Cardiac fibroblast (primary cell): ENCODE measurements at regions not wholly inside any gene's neighbourhood (a gene's known extent, or its start where the extent isn't known, plus 50 kb on each side); places are given as distances from the start of the nearest gene placed in this dataset.

Experiments
- DNase-seq, 2 donors: peaks; one replicate each; pipeline versions ENCODE4 v3.0.0 to v3.0.0-alpha.2; 2010; ENCODE audit warnings: low read depth in 2 of 2
- H3K4me3 ChIP-seq, 2 donors: replicated peaks in 1 of 2; 1 replicate in 1 of 2; 2 replicates in 1 of 2; pipeline ENCODE4 v1.5.1; 2011; ENCODE audit warnings: low read depth in 2 of 2, low read length in 2 of 2, mild to moderate bottlenecking in 2 of 2, moderate library complexity in 1 of 2
- TF ChIP-seq, protein P1 (sequence below): IDR thresholded peaks from one replicate; pipeline ENCODE4 v1.5.1; 2011; ENCODE audit warnings: low read depth, mild to moderate bottlenecking, low read length, inconsistent platforms

DNA sequence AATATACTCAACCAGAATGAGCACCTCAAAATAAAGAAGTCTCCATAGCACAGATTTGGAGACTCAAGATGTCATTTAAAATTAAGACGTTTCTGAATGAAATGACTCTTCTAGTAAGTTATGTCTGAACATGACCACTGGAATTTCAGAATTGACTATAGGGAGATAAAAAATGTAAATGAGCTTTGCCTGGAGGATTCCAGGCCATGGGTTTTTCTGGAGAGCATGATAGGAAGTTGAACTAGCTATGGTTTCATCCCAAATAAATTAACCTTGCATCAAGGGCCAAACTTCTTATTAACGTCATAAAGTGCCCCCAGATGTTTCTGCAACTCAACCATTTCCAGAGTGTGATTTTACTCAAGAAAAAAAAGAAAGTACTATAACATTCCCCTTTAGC, 222.6 kb upstream of the NR2F2 start:
- TF ChIP-seq, protein P1, sequence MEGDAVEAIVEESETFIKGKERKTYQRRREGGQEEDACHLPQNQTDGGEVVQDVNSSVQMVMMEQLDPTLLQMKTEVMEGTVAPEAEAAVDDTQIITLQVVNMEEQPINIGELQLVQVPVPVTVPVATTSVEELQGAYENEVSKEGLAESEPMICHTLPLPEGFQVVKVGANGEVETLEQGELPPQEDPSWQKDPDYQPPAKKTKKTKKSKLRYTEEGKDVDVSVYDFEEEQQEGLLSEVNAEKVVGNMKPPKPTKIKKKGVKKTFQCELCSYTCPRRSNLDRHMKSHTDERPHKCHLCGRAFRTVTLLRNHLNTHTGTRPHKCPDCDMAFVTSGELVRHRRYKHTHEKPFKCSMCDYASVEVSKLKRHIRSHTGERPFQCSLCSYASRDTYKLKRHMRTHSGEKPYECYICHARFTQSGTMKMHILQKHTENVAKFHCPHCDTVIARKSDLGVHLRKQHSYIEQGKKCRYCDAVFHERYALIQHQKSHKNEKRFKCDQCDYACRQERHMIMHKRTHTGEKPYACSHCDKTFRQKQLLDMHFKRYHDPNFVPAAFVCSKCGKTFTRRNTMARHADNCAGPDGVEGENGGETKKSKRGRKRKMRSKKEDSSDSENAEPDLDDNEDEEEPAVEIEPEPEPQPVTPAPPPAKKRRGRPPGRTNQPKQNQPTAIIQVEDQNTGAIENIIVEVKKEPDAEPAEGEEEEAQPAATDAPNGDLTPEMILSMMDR: no peak
- peak; percentile 11 to 13 for DNase-seq
- no peak overlapping the region for H3K4me3 ChIP-seq

DNA sequence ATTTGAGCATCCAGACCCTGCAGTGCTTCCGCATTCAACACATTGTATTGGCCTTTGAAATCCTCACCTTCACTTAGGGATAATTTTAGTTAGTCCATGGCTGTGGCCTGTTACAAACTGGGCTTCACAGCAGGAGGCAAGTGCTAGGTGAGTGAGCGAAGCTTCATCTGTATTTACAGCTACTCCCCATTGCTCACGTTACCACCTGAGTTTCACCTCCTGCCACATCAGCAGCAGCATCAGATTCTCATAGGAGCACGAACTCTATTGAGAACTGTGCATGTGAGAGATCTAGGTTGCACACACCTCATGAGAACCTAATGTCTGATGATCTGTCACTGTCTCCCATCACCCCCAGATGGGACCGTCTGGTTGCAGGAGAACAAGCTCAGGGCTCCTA, 222.1 kb upstream of the NR2F2 start:
- H3K4me3 ChIP-seq: no peak overlapping the region
- TF ChIP-seq, protein P1: no peak
- no peak for DNase-seq

DNA sequence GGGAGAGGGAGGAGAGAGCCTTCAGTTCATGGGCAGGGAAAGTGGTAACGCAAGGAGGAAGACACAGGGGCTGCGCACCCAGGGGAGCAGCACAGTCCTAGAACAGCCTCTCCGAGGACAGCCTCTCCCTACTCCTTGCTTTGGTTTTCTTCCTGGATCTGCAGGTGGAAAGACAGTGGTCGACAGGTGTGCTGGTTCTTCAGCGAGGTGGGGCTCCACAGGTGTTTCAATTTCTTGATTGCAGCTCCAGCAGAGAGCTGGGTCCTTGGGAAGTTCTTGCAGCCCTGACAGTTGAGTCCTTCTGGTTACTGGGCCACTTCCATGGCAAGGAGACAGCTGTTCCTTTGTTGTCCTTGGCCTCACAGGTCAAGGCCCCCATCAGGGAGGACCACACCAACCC, 220.7 kb upstream of the NR2F2 start:
- no peak overlapping the region for H3K4me3 ChIP-seq
- TF ChIP-seq, protein P1: no peak
- no peak for DNase-seq

DNA sequence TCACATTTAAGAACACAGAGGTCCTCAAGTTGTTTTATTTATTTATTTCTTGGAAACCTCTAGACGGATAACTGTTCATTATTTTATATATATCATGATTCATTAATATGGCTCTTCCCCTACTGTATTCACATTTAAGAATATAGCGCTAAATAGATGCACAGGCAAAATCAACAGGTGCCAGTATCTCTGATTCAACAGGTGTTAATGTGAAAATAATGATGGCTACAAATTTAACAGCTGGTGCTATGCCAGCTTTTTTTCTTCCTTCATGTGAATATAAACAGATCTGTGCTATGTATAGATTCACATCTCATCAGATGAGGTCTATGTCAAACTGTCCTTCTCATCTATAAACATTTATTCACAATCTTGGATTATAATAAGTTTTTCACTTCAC, 218.5 kb upstream of the NR2F2 start:
- TF ChIP-seq, protein P1: no peak
- DNase-seq: no peak
- no peak overlapping the region for H3K4me3 ChIP-seq

DNA sequence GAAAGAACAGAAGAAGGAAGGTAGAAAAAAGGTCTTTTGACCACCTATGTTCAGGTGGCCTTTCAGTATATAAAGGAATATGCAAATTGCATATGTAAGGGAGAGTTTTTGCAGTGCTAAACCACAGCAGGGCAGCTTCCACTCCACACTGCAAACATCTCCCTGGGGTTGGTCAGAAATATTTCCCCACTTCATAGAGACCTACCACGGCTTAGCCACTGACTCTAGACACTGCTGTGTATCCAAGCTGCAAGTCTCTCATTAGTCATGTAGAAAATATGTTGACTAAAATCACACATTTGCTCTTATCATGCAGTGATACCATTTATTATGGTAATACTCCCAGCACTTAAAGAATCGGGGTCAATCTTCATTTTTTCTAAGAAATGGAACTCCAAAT, 214.9 kb upstream of the NR2F2 start:
- peak; percentile 43 to 60 for DNase-seq
- TF ChIP-seq, protein P1: no peak
- no peak overlapping the region for H3K4me3 ChIP-seq

DNA sequence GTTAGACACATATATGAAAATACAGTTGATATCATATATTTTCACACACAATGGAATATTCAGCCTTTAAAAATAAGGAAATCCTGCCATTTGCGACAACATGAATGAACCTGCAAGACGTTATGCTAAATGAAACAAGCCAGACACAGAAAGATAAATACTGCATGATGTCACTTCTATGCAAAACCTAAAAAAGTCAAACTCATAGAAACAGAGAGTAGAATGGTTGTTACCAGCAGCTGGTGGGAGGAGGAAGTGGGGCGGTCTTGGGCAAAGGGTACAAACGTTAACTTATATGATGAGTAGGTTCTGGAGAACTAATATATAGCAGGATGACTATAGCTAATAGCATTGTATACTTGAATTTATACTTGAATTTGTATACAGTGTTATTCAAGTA, 213.2 kb upstream of the NR2F2 start:
- no peak overlapping the region for H3K4me3 ChIP-seq
- TF ChIP-seq, protein P1: no peak

DNA sequence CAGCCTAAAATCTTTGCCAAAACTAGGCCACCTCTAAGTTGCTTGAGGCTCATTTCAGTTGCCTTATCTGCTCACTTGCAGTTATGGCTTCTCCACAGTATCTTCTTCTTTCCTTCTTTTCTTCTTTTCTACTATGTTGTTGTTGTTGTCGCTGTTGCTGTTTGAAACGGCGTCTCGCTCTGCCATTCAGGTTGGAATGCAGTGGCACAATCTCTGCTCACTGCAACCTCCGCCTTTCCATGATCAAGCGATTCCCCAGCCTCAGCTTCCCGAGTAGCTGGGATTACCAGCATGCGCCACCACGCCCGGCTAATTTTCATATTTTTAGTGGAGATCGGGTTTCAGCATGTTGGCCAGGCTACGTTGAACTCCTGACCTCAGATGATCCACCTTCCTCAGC, 210.8 kb upstream of the NR2F2 start:
- TF ChIP-seq, protein P1: no peak
- no peak for DNase-seq
- H3K4me3 ChIP-seq: no peak overlapping the region

More for the DNA sequence above, 213.2 kb upstream of the NR2F2 start:
- no peak for DNase-seq
